ENCODE measurements at regions not wholly inside any gene's neighbourhood (a gene's known extent, or its start where the extent isn't known, plus 50 kb on each side); places are given as distances from the start of the nearest gene placed in this dataset.

GRCh38 chr13:67758975-67759374, 528.8 kb upstream of the PCDH9 start:
- DNase-seq = no peak

- no peak for DNase-seq
Measured at GRCh38 chr13:67754012-67754411, 523.9 kb upstream of the PCDH9 start.

- no peak for DNase-seq
Measured at GRCh38 chr13:67752759-67753158, 522.6 kb upstream of the PCDH9 start.

GRCh38 chr13:67742478-67742877, 512.3 kb upstream of the PCDH9 start:
- peak; percentile 9 for DNase-seq

- DNase-seq = peak; percentile 43
Measured at GRCh38 chr13:67740871-67741535, 510.9 kb upstream of the PCDH9 start.

GRCh38 chr13:67736646-67737420, 506.7 kb upstream of the PCDH9 start:
- DNase-seq = peak; percentile 96

GRCh38 chr13:67735651-67736050, 505.5 kb upstream of the PCDH9 start:
- DNase-seq = no peak

GRCh38 chr13:67726979-67727378, 496.8 kb upstream of the PCDH9 start:
- DNase-seq = no peak

GRCh38 chr13:67725999-67726398, 495.9 kb upstream of the PCDH9 start:
- DNase-seq = no peak

- no peak for DNase-seq
Measured at GRCh38 chr13:67713571-67713970, 483.4 kb upstream of the PCDH9 start.

GRCh38 chr13:67696775-67697174, 466.6 kb upstream of the PCDH9 start:
- DNase-seq = no peak

GRCh38 chr13:67664502-67664901, 434.4 kb upstream of the PCDH9 start:
- DNase-seq = no peak

GRCh38 chr13:67662997-67663396, 432.9 kb upstream of the PCDH9 start:
- no peak for DNase-seq

- DNase-seq = no peak
Measured at GRCh38 chr13:67652887-67653286, 422.8 kb upstream of the PCDH9 start.

- DNase-seq = no peak
Measured at GRCh38 chr13:67651908-67652465, 421.9 kb upstream of the PCDH9 start.

- peak; percentile 14 for DNase-seq
Measured at GRCh38 chr13:67650471-67650870, 420.3 kb upstream of the PCDH9 start.

GRCh38 chr13:67645874-67646467, 415.8 kb upstream of the PCDH9 start:
- DNase-seq = no peak

- no peak for DNase-seq
Measured at GRCh38 chr13:67643516-67644055, 413.4 kb upstream of the PCDH9 start.

GRCh38 chr13:67642657-67643056, 412.5 kb upstream of the PCDH9 start:
- DNase-seq = no peak

- peak; percentile 43 for DNase-seq
Measured at GRCh38 chr13:67635754-67636153, 405.6 kb upstream of the PCDH9 start.

GRCh38 chr13:67632590-67632989, 402.5 kb upstream of the PCDH9 start:
- DNase-seq = peak; percentile 50

- no peak for DNase-seq
Measured at GRCh38 chr13:67630640-67631039, 400.5 kb upstream of the PCDH9 start.

- no peak for DNase-seq
Measured at GRCh38 chr13:67623630-67624029, 393.5 kb upstream of the PCDH9 start.

GRCh38 chr13:67620665-67621064, 390.5 kb upstream of the PCDH9 start:
- peak; percentile 78 for DNase-seq

Data from fibroblast of skin of right biceps (primary cell).